ENCODE measurements at regions not wholly inside any gene's neighbourhood (a gene's known extent, or its start where the extent isn't known, plus 50 kb on each side); places are given as distances from the start of the nearest gene placed in this dataset.
"Not testable (repeated sequence)": the region's sequence is repeated elsewhere in the genome, so short reads cannot be mapped to it uniquely, and the experiment has no call there.

GRCh38 chr20:50446351-50447101 is 63.7 kb upstream of the PTPN1 start:
- DNase-seq (ENCODE audit: low read depth, low spot score) = no peak

- DNase-seq (ENCODE audit: low read depth, low spot score) = no peak
These were observed 62.9 kb upstream of the PTPN1 start for GRCh38 chr20:50447102-50447804.

GRCh38 chr20:50447817-50448216 is 62.4 kb upstream of the PTPN1 start:
- no peak for DNase-seq (ENCODE audit: low read depth, low spot score)

GRCh38 chr20:50448625-50449403 is 61.4 kb upstream of the PTPN1 start:
- DNase-seq (ENCODE audit: low read depth, low spot score) = not testable (repeated sequence)

GRCh38 chr20:50449738-50450492 is 60.3 kb upstream of the PTPN1 start:
- no peak for DNase-seq (ENCODE audit: low read depth, low spot score)

- DNase-seq (ENCODE audit: low read depth, low spot score) = no peak
These were observed 59.7 kb upstream of the PTPN1 start for GRCh38 chr20:50450493-50450826.

- DNase-seq (ENCODE audit: low read depth, low spot score) = no peak
These were observed 59.1 kb upstream of the PTPN1 start for GRCh38 chr20:50450881-50451752.

GRCh38 chr20:50451792-50452425 is 58.3 kb upstream of the PTPN1 start:
- DNase-seq (ENCODE audit: low read depth, low spot score) = not testable (repeated sequence)

GRCh38 chr20:50453533-50454244 is 56.5 kb upstream of the PTPN1 start:
- DNase-seq (ENCODE audit: low read depth, low spot score) = no peak

- not testable (repeated sequence) for DNase-seq (ENCODE audit: low read depth, low spot score)
These were observed 54.9 kb upstream of the PTPN1 start for GRCh38 chr20:50455245-50455644.

GRCh38 chr20:50455656-50456451 is 54.3 kb upstream of the PTPN1 start:
- no peak for DNase-seq (ENCODE audit: low read depth, low spot score)

GRCh38 chr20:50456452-50457324 is 53.5 kb upstream of the PTPN1 start:
- no peak for DNase-seq (ENCODE audit: low read depth, low spot score)

GRCh38 chr20:50459124-50459918 is 50.9 kb upstream of the PTPN1 start:
- DNase-seq (ENCODE audit: low read depth, low spot score) = no peak

GRCh38 chr20:50460115-50460607 is 50.0 kb upstream of the PTPN1 start:
- no peak for DNase-seq (ENCODE audit: low read depth, low spot score)
